ENCODE measurements at regions not wholly inside any gene's neighbourhood (a gene's known extent, or its start where the extent isn't known, plus 50 kb on each side); places are given as distances from the start of the nearest gene placed in this dataset.
"Not testable (repeated sequence)": the region's sequence is repeated elsewhere in the genome, so short reads cannot be mapped to it uniquely, and the experiment has no call there.

- FAIRE-seq (no peak), DNase-seq (ENCODE audit: insufficient read length, low spot score) (no peak)
Measured at GRCh38 chr18:78458356-78458755, 521.3 kb upstream of the SALL3 start.

GRCh38 chr18:78459668-78460067, 520.0 kb upstream of the SALL3 start:
- FAIRE-seq: no peak

DNA sequence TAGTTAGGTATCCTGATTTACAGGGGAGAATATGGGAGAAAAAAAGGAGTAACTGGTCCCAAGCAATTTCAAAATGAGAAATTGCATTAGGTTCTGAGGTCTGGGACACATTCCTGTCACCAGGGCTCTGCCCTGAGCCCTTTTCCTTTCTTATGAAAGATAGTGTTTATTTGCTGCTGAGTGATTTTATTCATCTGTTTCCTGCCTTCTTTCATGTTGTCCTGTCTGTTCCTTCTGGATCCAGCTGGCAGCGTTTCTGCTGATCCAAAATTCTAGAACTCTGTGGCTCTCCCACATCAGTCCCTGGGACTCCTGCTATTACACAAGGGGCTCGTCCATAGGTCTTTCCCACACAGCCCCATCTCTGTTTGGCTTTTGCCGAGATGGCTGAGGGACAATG, 519.1 kb upstream of the SALL3 start:
- FAIRE-seq (no peak), DNase-seq (ENCODE audit: insufficient read length, low spot score) (no peak)

More at GRCh38 chr18:78459668-78460067, 520.0 kb upstream of the SALL3 start:
- DNase-seq (ENCODE audit: insufficient read length, low spot score): no peak

DNA sequence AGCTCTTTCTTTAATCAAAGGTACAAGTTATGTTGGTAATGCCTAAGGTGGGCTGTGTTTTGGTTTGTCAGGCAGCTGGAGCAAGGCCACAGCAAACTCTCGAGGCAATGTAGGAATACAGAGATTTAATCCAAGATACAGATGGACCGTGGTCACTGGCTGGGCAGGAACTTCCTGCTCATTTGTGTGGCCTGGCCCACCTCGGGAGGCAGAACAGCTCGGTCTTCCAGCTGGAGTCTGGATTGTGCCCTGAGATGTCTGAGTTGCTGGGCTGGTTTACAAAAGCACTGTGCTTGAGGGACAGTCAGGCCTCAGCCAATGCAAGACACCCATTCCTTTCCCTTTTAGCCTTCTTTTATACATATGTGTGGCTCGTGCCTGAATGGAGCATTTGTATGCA, 506.1 kb upstream of the SALL3 start:
- DNase-seq (ENCODE audit: insufficient read length, low spot score): no peak
- FAIRE-seq: no peak

- no peak for DNase-seq (ENCODE audit: insufficient read length, low spot score)
- no peak for FAIRE-seq
Measured at GRCh38 chr18:78477840-78478239, 501.8 kb upstream of the SALL3 start.

GRCh38 chr18:78479443-78479842, 500.2 kb upstream of the SALL3 start:
- FAIRE-seq (no peak), DNase-seq (ENCODE audit: insufficient read length, low spot score) (no peak)

GRCh38 chr18:78480262-78481054, 499.2 kb upstream of the SALL3 start:
- DNase-seq (ENCODE audit: insufficient read length, low spot score) (no peak), FAIRE-seq (no peak)

DNA sequence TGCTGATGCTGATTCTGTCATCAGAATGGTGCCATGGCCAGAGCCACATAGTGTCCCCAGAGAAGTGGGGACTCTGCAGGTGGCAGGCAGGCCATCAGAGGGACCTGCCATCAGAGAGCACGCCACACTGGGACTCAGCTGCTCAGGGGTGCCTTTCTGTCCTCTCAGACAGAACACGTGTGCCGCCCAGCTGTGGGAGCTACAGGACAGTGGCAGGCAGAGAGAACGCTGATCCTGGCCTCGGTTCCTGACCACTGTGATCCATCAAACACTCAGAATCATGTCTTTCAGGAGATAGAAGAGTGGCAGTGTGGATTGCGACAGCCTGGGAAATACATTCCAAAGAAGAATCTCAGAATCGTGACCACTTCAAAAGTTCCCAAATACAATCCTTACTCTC, 497.2 kb upstream of the SALL3 start:
- no peak for DNase-seq (ENCODE audit: insufficient read length, low spot score)
- no peak for FAIRE-seq

DNA sequence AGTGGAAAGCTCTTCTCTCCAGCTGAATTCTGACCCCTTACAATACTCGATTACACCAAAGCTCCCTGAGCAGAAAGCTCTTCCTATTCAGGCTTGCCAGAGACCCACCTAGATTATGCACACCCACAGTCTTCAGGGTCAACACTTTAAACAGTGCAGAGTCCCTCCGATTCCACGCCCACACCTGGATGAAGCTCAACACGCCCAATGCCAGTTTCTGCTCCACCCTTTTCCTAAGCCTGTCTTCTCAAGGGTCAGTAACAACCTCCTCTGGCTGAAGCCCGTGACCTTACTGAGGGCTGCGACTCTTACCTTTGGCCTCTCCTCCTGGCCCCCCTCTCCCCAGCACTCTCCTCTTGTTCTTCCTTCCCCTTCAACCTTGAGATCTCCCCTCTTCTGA, 492.0 kb upstream of the SALL3 start:
- no peak for DNase-seq (ENCODE audit: insufficient read length, low spot score)
- no peak for FAIRE-seq

DNA sequence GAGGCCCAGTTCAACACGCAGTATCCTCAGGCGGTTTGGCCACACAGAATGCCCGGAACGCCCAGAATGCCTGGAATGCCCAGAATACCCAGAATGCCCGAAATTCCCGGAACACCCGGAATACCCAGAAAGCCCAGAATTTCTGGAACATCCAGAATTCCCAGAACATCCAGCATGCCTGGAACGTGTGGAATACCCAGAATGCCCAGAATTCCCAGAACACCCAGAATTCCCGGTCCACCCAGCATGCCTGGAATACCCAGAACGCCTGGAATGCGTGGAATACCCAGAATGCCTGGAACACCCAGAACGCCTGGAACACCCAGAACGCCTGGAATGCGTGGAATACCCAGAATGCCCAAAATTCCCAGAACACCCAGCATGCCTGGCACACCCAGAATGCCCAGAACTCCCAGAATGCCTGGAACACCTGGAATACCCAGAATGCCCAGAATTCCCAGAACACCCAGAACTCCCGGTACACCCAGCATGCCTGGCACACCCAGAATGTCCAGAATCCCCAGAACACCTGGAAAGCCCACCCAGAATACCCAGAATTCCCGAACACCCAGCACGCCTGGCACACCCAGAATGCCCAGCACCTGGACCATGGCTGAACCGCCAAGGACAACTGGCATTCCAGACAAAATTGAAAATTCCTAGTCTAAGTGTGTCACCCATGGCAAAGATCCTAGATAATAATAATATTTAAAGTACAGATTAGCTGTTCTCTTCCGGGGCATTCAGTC, 487.4 kb upstream of the SALL3 start:
- FAIRE-seq (no peak), DNase-seq (ENCODE audit: insufficient read length, low spot score) (no peak)

GRCh38 chr18:78492813-78493371, 486.7 kb upstream of the SALL3 start:
- FAIRE-seq (no peak), DNase-seq (ENCODE audit: insufficient read length, low spot score) (no peak)

DNA sequence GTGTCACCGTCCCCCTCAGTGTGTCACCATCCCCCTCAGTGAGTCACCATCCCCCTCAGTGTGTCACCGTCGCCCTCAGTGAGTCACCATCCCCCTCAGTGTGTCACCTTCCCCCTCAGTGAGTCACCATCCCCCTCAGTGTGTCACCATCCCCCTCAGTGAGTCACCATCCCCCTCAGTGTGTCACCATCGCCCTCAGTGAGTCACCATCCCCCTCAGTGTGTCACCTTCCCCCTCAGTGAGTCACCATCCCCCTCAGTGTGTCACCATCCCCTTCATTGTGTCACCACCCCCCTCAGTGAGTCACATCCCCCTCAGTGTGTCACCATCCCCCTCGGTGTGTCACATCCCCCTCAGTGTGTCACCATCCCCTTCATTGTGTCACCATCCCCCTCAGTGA, 486.1 kb upstream of the SALL3 start:
- DNase-seq (ENCODE audit: insufficient read length, low spot score); FAIRE-seq: not testable (repeated sequence)

GRCh38 chr18:78494204-78495085, 485.2 kb upstream of the SALL3 start:
- FAIRE-seq: no peak
- DNase-seq (ENCODE audit: insufficient read length, low spot score): no peak

DNA sequence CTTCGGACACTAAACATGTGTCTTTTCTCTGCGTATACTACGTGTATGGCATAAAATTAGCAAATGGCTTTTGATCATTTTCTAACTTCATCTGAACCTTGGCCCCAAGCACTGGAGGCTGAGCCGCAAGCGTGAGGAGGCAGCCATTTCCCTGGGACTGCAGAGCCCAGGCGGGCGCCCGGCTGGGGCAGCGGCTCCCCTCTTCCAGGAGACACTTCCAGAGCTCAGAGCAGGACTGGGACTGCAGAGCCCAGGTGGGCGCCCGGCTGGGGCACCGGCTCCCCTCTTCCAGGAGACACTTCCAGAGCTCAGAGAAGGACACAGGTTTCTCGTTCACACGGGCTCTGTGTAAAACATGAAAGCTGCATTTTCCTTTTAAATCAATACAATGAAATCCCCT, 484.1 kb upstream of the SALL3 start:
- no peak for FAIRE-seq
- no peak for DNase-seq (ENCODE audit: insufficient read length, low spot score)

DNA sequence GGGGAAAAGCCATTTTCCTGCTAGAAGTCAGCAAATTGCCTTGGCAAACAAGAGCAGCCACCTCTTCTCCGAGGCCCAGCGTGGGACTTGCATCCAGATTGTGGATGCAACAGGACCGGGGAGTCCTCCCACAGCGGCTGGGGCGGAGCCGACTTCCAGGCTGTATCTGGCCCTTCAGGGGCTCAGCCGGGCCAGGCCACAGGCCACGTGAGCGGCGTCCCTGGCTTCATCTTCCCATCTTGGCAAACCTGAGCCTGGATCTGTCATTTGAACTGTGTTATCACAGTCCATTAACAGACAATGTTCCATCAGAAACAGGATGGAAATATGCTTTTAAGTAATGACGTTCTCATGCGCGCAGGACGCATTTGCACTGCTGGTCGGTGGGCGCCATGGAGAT, 483.5 kb upstream of the SALL3 start:
- DNase-seq (ENCODE audit: insufficient read length, low spot score) (no peak), FAIRE-seq (no peak)

DNA sequence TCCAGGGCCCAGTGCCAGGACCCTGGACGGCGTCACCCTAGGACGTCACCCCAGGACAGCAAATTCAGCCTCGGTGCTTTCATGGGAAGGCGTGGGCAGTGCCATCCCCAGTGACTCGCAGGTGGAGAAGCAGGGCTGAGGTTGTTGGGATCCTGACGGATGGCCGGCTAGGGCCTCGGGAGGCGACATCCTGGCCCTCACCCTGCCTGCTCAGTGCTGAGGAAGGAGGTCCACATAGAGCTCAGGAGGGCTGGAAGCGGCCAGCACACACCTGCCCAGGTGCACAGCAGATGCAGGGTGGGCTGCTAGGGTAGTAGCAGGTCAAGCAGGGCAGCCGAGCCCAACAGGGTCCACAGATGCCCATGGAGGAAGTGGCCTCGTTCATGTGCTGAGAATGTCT, 482.0 kb upstream of the SALL3 start:
- FAIRE-seq (no peak), DNase-seq (ENCODE audit: insufficient read length, low spot score) (no peak)

DNA sequence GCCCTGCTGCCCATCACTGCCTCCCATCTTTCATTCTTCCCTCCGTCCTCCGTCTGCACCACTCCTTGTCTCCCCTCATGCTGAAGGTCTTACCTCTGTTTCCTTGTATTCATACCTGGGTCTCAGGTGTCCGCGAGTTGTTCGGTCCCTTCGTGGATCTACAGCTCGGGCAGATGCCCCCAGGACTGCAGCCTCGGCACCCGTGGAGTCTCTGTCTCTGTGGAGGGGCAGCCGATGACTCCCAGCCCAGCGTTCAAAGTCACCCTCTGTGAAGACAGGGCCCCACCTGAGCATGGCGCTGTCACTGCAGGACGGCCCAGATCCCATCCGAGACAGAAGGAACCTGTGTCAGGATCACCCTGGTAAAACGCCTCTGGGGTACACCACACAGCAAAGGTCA, 480.0 kb upstream of the SALL3 start:
- DNase-seq (ENCODE audit: insufficient read length, low spot score) (no peak), FAIRE-seq (no peak)

DNA sequence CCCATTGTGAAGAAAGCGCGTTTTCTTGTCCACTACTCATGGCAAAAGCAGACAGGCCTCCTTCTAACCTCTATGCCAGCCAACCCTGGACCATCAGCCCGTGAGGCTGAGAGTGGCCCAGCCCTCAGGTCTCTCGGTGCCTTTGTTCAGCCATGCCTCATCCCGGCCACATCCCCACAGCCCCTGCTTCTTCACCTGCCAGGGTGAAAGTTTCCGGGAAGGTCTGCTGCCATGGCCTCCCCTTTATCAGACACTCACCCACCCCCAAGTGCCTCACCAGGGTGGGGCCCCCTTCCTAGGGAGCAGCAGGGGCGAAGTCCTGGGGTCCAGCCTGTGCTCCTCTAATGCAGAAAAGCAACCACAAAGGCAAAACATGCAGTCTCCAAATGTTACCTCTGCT, 478.4 kb upstream of the SALL3 start:
- DNase-seq (ENCODE audit: insufficient read length, low spot score) (no peak), FAIRE-seq (no peak)

DNA sequence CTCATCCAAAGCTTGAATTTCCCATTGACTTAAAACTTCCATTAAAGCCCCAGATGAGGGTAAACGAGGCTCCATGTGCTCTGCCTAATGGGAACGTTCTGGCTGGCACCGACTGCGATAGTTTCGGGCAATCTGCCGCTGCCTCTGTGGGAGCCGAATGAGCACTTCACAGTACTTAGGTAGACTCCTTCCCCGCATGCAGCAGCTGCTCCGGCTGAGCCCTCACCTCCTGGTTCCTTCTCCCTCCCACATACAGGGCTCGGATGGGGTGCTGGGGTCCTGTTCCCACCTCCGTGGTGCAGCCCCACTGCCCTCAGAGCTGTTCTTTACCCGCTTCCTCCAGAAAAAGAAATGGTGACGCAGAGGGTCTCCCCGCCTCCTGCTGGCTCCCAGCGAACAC, 476.5 kb upstream of the SALL3 start:
- no peak for FAIRE-seq
- no peak for DNase-seq (ENCODE audit: insufficient read length, low spot score)

DNA sequence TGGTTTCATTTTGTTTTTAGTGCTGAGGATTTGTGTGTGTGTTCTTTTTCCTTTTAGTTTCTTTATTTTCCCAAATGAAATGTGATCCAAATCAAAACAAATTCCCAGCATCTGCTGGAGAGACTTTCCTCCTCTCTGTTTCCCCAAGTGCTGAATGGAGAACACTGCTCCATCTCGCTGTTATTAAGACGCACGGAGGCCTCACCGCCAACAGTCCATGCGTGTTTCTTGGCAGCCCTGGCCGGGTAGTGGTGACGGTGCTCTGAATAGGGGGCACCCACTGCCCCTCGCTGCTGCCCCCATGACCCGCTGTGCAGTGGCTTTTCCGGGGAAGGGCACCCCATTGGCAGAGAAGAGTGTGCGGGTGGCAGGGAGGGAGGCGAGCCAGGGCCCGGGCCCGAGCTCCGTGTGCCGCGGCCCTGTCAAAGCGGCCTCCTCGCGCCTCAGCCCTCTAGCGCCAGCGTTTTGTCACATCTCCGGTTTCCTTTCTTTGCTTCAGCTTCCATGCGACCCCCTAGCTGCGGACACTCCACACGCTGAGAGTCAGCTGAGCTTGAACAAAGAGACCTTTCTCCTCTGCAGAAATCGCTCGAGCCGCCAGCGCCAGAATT, 473.7 kb upstream of the SALL3 start:
- FAIRE-seq: no peak
- DNase-seq (ENCODE audit: insufficient read length, low spot score): no peak

DNA sequence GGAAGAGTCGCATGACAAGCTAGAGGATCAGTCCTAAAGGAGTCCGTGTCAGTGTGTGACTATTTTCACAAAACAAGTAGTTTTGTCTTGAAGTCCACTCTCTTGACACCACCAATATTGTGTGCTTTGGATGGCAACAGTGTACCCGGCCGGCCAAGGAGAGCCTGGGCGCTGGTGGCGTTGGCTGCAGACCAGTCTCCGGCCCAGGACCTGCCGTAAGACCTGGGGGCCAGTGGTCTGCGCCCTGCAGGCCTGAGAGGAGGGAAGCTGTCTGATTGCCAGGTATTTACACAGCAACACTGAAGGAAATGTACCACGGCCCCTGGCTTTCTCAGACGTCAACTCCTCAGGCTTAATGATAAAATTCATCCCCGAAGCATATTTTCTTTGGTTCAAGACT, 472.4 kb upstream of the SALL3 start:
- no peak for DNase-seq (ENCODE audit: insufficient read length, low spot score)
- FAIRE-seq: no peak

Measured in HTR-8/SVneo (cell line).